ENCODE measurements at regions not wholly inside any gene's neighbourhood (a gene's known extent, or its start where the extent isn't known, plus 50 kb on each side); places are given as distances from the start of the nearest gene placed in this dataset.
"Not testable (repeated sequence)": the region's sequence is repeated elsewhere in the genome, so short reads cannot be mapped to it uniquely, and the experiment has no call there.

- FAIRE-seq = no peak
- no peak for TF ChIP-seq POLR2A (IDR thresholded peaks at IDR 0.05; ENCODE audit: low read depth, low read length)
- DNase-seq (ENCODE audit: insufficient read length, low spot score) = no peak
Observed at GRCh38 chr14:38554026-38554425, 298.1 kb upstream of the CLEC14A start.

- no peak for FAIRE-seq
- no peak for TF ChIP-seq POLR2A (IDR thresholded peaks at IDR 0.05; ENCODE audit: low read depth, low read length)
Observed at GRCh38 chr14:38553586-38553985, 297.7 kb upstream of the CLEC14A start.

GRCh38 chr14:38549564-38549963 is 293.7 kb upstream of the CLEC14A start:
- FAIRE-seq = no peak
- no peak for TF ChIP-seq POLR2A (IDR thresholded peaks at IDR 0.05; ENCODE audit: low read depth, low read length)
- no peak for DNase-seq (ENCODE audit: insufficient read length, low spot score)

More at GRCh38 chr14:38553586-38553985, 297.7 kb upstream of the CLEC14A start:
- peak; percentile 2 for DNase-seq (ENCODE audit: insufficient read length, low spot score)

- no peak for DNase-seq (ENCODE audit: insufficient read length, low spot score)
- no peak for TF ChIP-seq POLR2A (IDR thresholded peaks at IDR 0.05; ENCODE audit: low read depth, low read length)
- FAIRE-seq = no peak
Observed at GRCh38 chr14:38547961-38548490, 292.1 kb upstream of the CLEC14A start.

- FAIRE-seq (no peak), DNase-seq (ENCODE audit: insufficient read length, low spot score) (no peak)
- no peak for TF ChIP-seq POLR2A (IDR thresholded peaks at IDR 0.05; ENCODE audit: low read depth, low read length)
Observed at GRCh38 chr14:38546932-38547551, 291.1 kb upstream of the CLEC14A start.

GRCh38 chr14:38544776-38545175 is 288.9 kb upstream of the CLEC14A start:
- TF ChIP-seq POLR2A (IDR thresholded peaks at IDR 0.05; ENCODE audit: low read depth, low read length) = no peak
- FAIRE-seq (no peak), DNase-seq (ENCODE audit: insufficient read length, low spot score) (no peak)

GRCh38 chr14:38543851-38544250 is 288.0 kb upstream of the CLEC14A start:
- DNase-seq (ENCODE audit: insufficient read length, low spot score); FAIRE-seq: not testable (repeated sequence)

GRCh38 chr14:38538053-38538452 is 282.2 kb upstream of the CLEC14A start:
- FAIRE-seq = not testable (repeated sequence)

GRCh38 chr14:38536376-38537038 is 280.6 kb upstream of the CLEC14A start:
- TF ChIP-seq POLR2A (IDR thresholded peaks at IDR 0.05; ENCODE audit: low read depth, low read length) = no peak
- no peak for FAIRE-seq
- DNase-seq (ENCODE audit: insufficient read length, low spot score) = no peak

More at GRCh38 chr14:38538053-38538452, 282.2 kb upstream of the CLEC14A start:
- DNase-seq (ENCODE audit: insufficient read length, low spot score) = not testable (repeated sequence)

- no peak for FAIRE-seq
- no peak for TF ChIP-seq POLR2A (IDR thresholded peaks at IDR 0.05; ENCODE audit: low read depth, low read length)
- DNase-seq (ENCODE audit: insufficient read length, low spot score) = no peak
Observed at GRCh38 chr14:38528582-38528981, 272.7 kb upstream of the CLEC14A start.

GRCh38 chr14:38527502-38527878 is 271.6 kb upstream of the CLEC14A start:
- TF ChIP-seq POLR2A (IDR thresholded peaks at IDR 0.05; ENCODE audit: low read depth, low read length) = no peak
- FAIRE-seq = no peak
- DNase-seq (ENCODE audit: insufficient read length, low spot score) = no peak

GRCh38 chr14:38526826-38527501 is 271.1 kb upstream of the CLEC14A start:
- FAIRE-seq (no peak), DNase-seq (ENCODE audit: insufficient read length, low spot score) (no peak)
- no peak for TF ChIP-seq POLR2A (IDR thresholded peaks at IDR 0.05; ENCODE audit: low read depth, low read length)

- DNase-seq (ENCODE audit: insufficient read length, low spot score) (no peak), FAIRE-seq (no peak)
- TF ChIP-seq POLR2A (IDR thresholded peaks at IDR 0.05; ENCODE audit: low read depth, low read length) = no peak
Observed at GRCh38 chr14:38524636-38525509, 269.0 kb upstream of the CLEC14A start.

- no peak for FAIRE-seq
- DNase-seq (ENCODE audit: insufficient read length, low spot score) = no peak
- TF ChIP-seq POLR2A (IDR thresholded peaks at IDR 0.05; ENCODE audit: low read depth, low read length) = no peak
Observed at GRCh38 chr14:38522724-38523123, 266.8 kb upstream of the CLEC14A start.
